SK-N-SH treated with all-trans-retinoic acid at 6 μM for 48 hours (cell line): ENCODE measurements at regions not wholly inside any gene's neighbourhood (a gene's known extent, or its start where the extent isn't known, plus 50 kb on each side); places are given as distances from the start of the nearest gene placed in this dataset.
A peak's percentile ranks its signal among the peaks of the same experiment; 100 is the strongest.

ENCODE experiments used
- ARNTL ChIP-seq: fragments of 450-650 bp; formaldehyde crosslinking; IDR thresholded peaks from 2 replicates; pipeline ENCODE4 v1.5.0; 2020; ENCODE audit warnings: low read depth, mild to moderate bottlenecking, moderate library complexity, borderline replicate concordance
- BACH2 ChIP-seq: fragments of 250-450 bp; sonication (Bioruptor Pico); IDR thresholded peaks from 2 replicates; pipeline ENCODE4 v1.9.0; 2021; ENCODE audit warnings: mild to moderate bottlenecking, borderline replicate concordance
- CSRNP3 ChIP-seq: fragments of 250-450 bp; sonication (Bioruptor Pico); IDR thresholded peaks from 2 replicates; pipeline ENCODE4 v1.5.1; 2021; ENCODE audit warnings: mild to moderate bottlenecking, moderate library complexity
- GLIS3 ChIP-seq: fragments of 250-450 bp; sonication (Bioruptor Pico); IDR thresholded peaks from 2 replicates; pipeline ENCODE4 v1.5.0; 2020; ENCODE audit warnings: mild to moderate bottlenecking, moderate library complexity
- ISL1 ChIP-seq: fragments of 250-450 bp; sonication (Bioruptor Pico); IDR thresholded peaks from 2 replicates; pipeline ENCODE4 v2.1.2; 2022; ENCODE audit warnings: mild to moderate bottlenecking, moderate library complexity
- PATZ1 ChIP-seq: fragments of 250-450 bp; sonication (Bioruptor Pico); IDR thresholded peaks from 2 replicates; pipeline ENCODE4 v1.8.0; 2020; ENCODE audit warnings: mild to moderate bottlenecking, moderate library complexity, borderline replicate concordance
- RARB ChIP-seq: fragments of 250-450 bp; sonication (Bioruptor Pico); IDR thresholded peaks from 2 replicates; pipeline ENCODE4 v1.8.0; 2021; ENCODE audit warnings: mild to moderate bottlenecking, moderate library complexity
- ZFP3 ChIP-seq: fragments of 250-450 bp; sonication (Bioruptor Pico); IDR thresholded peaks from 2 replicates; pipeline ENCODE4 v1.5.0; 2020; ENCODE audit warnings: mild to moderate bottlenecking, moderate library complexity

- TF ChIP-seq GLIS3 (no peak), CSRNP3 (CRISPR knock-in tag) (no peak), ISL1 (CRISPR knock-in tag) (peak; percentile 96), ARNTL (CRISPR knock-in tag) (no peak), PATZ1 (no peak), RARB (no peak), BACH2 (CRISPR knock-in tag) (no peak), ZFP3 (CRISPR knock-in tag) (no peak)
Measured at GRCh38 chr18:72427721-72428120, 116.4 kb downstream of the CBLN2 start.
